HG03460 (cell line): ENCODE measurements at regions not wholly inside any gene's neighbourhood (a gene's known extent, or its start where the extent isn't known, plus 50 kb on each side); places are given as distances from the start of the nearest gene placed in this dataset.

Experiments
- ATAC-seq: cut with Tn5 transposase; IDR thresholded peaks from one replicate; pipeline ENCODE4 v1.9.1; 2021; ENCODE audit not compliant: unreplicated experiment

DNA sequence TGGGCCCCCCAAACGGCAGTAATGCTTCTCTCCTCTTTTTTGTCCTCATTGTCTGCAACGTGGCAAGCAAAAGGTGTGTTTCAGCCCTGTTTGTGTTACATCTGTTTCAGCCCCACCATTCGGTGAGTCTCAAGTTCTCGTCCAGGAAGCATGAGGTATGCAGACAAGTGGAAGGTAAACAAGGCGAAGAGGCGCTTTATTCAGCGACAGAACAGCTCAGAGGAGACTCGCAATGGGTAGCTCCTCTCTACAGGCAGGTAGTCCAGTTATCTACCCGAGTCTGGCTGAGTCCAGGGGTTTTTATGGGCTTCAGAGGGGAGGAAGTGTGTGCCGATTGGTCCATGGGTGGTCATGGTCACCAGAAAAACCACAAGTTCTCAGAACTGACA is 733.4 kb upstream of the CDH7 start:
- ATAC-seq, result no peak

DNA sequence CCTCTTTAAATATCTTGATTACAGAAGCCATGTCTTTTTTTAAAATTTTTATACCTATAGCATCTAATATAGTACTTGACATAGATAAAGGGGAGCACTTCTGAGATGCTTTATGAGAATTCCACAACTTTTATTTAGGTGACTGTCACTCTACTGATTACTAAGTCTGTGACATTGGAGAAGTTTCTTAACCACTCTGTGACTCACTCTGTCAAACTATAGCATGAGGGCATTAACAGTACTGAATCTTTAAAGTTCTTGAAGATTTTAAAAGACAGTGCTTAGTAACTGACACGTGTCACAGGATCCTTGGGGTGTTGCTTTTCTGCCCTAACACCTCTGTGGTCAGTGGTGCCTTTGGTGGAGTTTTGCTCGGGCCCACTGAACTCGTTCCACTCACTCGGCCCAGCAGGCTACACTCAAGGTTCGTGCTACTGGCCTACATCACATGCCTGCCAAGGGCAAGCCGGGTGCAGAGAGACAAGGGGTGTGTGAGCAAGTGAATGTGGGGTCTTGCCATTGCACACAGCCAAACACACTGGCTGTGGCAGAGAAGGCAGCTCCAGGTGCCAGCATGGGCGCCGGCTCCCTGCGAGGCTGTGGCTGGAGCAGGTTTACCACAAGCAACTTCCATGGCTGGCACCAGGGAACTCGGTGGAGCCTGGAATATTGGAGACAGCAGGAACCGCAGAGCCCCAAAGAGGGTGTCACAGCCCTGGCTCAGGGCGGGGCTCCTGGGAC is 734.0 kb upstream of the CDH7 start:
- ATAC-seq, result no peak

- no peak for ATAC-seq
These were observed 756.4 kb upstream of the CDH7 start for GRCh38 chr18:64994370-64994769.

DNA sequence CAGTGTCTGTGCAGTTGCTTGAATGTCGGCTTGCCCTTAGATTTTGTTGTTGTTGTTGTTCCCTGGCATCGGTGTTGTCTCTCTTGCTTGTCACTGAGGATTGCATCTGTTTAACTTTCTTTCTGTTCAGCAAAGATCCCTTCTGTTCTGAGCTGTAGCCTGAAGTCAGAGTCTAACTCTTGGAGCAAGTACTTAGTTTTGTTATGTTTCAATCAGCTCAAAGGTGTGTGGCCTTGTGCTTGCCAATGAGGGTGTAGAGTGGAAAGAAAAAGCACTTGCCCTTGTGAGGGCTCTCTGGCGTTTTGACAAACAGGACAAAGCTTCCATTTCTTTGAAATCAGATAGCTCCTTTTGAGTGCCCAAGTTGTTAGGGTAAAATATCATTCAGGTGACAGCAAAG is 757.1 kb upstream of the CDH7 start:
- ATAC-seq, result no peak

DNA sequence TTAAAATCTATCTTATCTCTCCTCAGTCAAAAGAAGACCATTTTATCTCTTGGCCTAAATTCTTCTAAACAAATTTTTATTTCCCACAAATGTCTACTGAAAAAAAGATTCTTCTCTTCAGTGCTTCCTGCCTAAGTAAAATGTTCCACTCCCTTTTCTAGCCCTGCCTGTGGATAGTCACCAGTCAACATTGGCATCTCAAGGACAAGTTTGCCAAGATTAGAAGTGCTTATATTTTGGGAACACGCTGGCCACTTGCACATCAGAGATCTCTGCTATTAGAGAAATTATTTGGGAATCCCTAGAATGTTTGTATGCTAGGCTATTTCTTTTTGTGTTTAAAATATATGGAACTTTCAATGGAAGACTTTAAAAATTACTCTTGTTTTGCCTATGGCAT is 758.2 kb upstream of the CDH7 start:
- no peak for ATAC-seq

GRCh38 chr18:64991102-64991501 is 759.7 kb upstream of the CDH7 start:
- no peak for ATAC-seq

- ATAC-seq, result no peak
These were observed 763.8 kb upstream of the CDH7 start for GRCh38 chr18:64986906-64987495.

GRCh38 chr18:64983497-64984238 is 767.1 kb upstream of the CDH7 start:
- ATAC-seq, result no peak

DNA sequence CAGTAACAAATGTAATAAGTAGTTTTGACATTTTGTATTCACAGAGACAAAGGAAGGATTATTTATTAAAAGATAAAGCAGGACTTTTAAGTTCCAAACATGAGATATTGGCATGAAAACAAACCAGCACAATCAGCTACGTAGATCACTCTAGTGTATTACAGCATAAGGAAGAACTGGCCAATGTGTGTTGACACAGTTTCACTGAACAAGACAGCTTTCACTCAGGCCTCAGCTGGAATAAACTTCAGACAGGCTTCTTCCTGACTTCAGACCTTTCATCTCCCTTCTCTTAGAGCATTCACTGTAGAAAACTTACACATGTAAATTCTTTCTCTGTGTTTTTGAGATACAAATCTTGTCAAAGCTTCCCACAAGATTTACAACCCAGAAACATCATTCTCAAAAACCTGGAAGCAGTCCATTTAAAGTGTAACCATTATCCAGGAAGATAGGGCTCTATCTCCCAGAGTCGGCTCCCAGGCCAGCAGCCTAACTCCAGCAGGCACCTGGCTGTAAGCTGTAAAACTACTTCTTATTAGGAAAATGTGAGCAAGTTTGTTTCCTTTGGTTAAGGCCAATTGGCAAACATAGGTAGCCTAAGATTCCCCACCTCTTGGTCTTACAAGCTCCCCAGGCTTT is 768.3 kb upstream of the CDH7 start:
- no peak for ATAC-seq

- no peak for ATAC-seq
These were observed 768.9 kb upstream of the CDH7 start for GRCh38 chr18:64981915-64982314.

DNA sequence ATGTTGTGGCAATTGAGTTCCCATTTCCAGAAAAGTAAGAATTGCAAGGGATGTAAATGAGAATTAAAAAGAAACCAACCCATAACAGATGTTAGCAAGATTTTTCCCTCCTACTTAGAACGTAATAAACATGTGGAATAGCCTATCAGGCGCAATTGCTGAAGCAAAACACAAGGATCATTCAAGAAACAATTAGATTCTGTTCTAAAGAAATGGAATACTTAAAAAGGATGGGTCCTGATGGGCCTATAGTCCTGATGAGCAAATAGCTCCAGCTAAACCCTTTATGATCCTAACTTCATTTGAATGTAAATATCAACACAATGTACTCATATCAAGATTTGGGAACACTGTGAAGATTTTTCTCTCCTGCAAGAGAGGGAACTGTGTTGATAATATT is 771.0 kb upstream of the CDH7 start:
- ATAC-seq, result no peak

- no peak for ATAC-seq
These were observed 776.3 kb upstream of the CDH7 start for GRCh38 chr18:64974391-64975125.

DNA sequence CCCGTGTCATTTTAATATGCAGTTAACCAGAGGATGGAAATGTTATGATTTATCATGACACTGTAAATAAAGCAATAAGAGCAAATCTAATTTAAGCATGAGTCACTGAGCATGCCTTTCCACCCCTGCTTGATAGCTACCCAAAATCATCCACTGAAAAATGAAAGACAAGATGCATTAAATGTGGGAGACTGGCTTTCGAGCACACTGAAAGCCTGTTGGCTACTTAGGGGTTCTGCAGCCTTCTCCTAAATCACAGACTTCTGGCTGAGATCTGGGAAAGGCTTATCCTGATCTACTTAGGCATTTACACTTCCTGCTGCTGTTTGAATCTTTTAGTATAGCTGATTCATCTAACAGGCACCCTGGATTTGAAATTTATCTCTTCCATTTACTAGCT is 778.3 kb upstream of the CDH7 start:
- ATAC-seq, result no peak

- no peak for ATAC-seq
These were observed 784.1 kb upstream of the CDH7 start for GRCh38 chr18:64966667-64967066.

DNA sequence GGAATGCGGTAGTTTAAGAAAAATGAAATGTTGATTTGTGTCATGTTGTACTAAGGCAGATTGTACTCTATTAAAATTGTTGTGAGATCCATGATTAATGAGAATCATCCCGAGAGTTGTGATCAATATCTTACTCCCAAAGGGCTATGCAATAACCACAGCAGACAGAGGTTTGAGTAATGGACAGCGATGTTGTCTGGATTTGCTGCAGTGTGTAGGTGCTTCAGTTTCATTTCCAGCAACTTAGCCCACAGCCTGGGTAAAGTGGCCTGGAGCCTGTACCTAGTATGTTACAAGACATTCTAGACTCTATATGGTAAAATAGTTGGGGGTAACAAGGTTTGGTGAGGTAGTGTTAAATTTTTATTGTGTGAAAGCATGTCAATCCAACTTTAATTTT is 794.3 kb upstream of the CDH7 start:
- ATAC-seq, result no peak

DNA sequence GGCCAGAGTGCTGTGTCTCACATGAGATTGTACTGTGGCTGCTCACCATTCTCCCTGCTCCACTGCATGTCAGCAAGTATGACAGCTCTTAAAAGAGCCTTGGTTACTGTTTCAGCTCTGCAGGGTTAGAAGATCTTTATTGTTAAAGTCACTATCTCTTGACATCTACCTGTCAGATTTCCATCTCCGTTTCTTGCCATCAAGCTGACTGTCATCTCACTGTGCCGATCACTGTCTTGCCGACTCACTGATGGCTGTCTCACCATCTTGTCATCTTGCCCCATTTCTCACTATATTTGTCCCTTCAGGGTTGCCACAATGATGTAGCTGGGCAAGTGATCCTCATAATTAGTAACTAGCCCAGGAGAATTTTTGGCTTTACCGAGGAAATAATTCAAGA is 800.9 kb upstream of the CDH7 start:
- no peak for ATAC-seq

DNA sequence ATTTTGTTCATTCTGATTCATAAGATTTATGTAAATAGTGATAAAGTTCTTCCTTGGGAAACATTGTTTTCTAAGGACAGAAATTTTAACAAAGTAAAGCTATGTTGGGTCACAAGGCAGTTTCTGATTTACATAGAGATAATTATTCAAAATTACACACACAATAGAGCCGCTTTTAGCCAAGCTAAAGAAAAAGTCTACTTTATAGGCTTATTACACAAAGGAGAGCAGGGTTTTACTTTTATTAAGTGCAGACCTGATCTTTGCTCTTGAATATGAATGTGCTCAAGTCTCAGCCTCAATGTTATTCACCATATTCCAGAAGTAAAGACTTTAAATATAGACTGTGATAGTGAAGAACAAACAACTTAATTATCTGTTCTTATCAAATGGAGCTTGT is 787.8 kb upstream of the LINC00305 start:
- no peak for ATAC-seq

DNA sequence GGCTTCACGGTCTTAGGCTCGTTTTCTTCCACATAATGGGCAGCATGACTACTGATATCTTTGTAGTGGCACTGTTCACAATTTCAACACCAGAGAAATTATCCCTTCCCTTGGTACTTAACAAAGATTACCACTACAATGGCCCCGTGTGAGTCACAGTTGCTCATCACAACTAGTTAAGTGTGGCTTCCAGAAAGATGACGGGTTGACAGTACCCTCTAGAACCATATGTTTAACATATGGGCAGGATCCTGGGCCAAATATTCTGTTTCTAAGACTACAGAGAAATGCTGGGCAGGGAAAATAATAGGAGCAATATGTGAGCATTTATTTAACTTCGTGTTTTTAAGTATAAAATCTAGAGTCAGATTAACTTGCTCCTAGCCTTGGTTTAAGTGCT is 780.1 kb upstream of the LINC00305 start:
- no peak for ATAC-seq

DNA sequence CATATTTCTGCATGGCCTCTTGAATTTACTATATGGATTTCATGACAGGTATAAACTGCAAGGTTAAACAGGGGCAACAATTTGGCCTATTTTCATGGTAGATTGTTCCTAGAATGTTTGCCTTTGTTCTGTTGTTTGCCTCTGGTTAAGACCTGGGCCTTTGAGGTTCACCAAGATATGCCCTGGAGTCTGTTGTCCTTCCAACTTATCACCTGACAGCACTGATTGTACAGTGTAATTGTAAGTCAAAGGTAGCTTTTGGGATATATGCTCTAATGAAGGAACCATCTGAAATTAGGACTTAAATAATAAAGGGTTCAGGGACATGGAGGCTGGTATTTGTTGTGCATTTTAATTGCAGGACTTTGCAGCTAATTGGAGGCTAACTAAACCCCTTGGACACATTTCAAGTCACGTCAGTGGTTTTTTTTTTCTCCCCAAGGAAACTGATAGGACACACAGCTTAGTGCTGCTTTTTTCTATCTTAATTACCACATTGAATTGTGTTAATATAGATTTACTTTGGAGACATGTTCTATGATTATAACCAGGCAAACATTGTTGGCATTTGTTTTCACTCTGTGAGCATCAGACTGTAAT is 771.2 kb upstream of the LINC00305 start:
- no peak for ATAC-seq

GRCh38 chr18:64918851-64919250 is 770.0 kb upstream of the LINC00305 start:
- ATAC-seq, result no peak

- ATAC-seq, result no peak
These were observed 744.5 kb upstream of the LINC00305 start for GRCh38 chr18:64893349-64893748.
